DND-41 (cell line): ENCODE measurements at regions not wholly inside any gene's neighbourhood (a gene's known extent, or its start where the extent isn't known, plus 50 kb on each side); places are given as distances from the start of the nearest gene placed in this dataset.

Experiments
- EZH2 ChIP-seq: IDR thresholded peaks from 3 replicates; pipeline ENCODE4 v1.6.1; 2012; ENCODE audit warnings: borderline replicate concordance, low read depth, mild to moderate bottlenecking, moderate library complexity, low read length, inconsistent platforms; ENCODE audit not compliant: severe bottlenecking
- TF ChIP-seq, protein P1 (sequence below): IDR thresholded peaks from 2 replicates; pipeline ENCODE4 v1.5.1; 2012; ENCODE audit warnings: borderline replicate concordance, low read length, moderate library complexity, mild to moderate bottlenecking; ENCODE audit not compliant: poor library complexity, severe bottlenecking; ENCODE audit errors: extremely low read depth

DNA sequence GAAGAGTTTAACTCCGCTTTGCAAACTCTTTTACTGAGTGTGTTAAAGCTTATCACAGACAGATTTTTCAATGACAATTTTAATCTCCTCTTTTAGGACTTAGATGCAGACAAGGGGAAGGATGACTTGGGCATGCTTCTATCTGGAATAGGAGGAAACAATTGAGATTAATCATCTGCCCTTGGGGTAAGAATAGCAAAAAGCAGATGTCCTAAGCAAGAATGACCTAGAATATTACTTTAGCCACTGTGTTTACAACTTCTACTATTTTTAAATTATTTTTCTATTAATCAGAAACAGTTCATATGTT, 569.0 kb upstream of the ADGRL2 start:
- TF ChIP-seq, protein P1, sequence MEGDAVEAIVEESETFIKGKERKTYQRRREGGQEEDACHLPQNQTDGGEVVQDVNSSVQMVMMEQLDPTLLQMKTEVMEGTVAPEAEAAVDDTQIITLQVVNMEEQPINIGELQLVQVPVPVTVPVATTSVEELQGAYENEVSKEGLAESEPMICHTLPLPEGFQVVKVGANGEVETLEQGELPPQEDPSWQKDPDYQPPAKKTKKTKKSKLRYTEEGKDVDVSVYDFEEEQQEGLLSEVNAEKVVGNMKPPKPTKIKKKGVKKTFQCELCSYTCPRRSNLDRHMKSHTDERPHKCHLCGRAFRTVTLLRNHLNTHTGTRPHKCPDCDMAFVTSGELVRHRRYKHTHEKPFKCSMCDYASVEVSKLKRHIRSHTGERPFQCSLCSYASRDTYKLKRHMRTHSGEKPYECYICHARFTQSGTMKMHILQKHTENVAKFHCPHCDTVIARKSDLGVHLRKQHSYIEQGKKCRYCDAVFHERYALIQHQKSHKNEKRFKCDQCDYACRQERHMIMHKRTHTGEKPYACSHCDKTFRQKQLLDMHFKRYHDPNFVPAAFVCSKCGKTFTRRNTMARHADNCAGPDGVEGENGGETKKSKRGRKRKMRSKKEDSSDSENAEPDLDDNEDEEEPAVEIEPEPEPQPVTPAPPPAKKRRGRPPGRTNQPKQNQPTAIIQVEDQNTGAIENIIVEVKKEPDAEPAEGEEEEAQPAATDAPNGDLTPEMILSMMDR, result no peak
- no peak for TF ChIP-seq EZH2
